ENCODE measurements at regions not wholly inside any gene's neighbourhood (a gene's known extent, or its start where the extent isn't known, plus 50 kb on each side); places are given as distances from the start of the nearest gene placed in this dataset.

GRCh38 chr22:35155403-35156025, 89.6 kb downstream of the ISX start:
- dilution Hi-C loops (cut with HindIII; ENCODE audit: low sequenced_read_pairs, unreplicated experiment), result no loop called here
- Histone ChIP-seq H3K79me1 (ENCODE audit: low read depth in 1 of 2, low read length in 2 of 2) (no peaks in the 10 kb centered on the region), H3K27me3 (ENCODE audit: control insufficient read depth, insufficient read depth, low read length) (no peaks in the 10 kb centered on the region), H3K36me3 (ENCODE audit: control insufficient read depth, insufficient read depth, low read length) (no peaks in the 10 kb centered on the region), H3K9me3 (ENCODE audit: control insufficient read depth, insufficient read depth, low read length) (no peaks in the 10 kb centered on the region), H3K14ac (replicated peaks; ENCODE audit: low read depth, low read length) (no peak overlapping the region), H2AK9ac (replicated peaks; ENCODE audit: low read depth, low read length, poor library complexity) (no peak overlapping the region), H3K4me2 (ENCODE audit: low read depth, low read length) (no peak overlapping the region), H3K18ac (ENCODE audit: low read depth, low read length) (no peak overlapping the region), H3K4me1 (ENCODE audit: control insufficient read depth, insufficient read depth, low read length) (no peaks in the 10 kb centered on the region), H2BK15ac (ENCODE audit: low read depth, low read length) (no peak overlapping the region), H3K9me1 (ENCODE audit: insufficient read depth, low read length) (no peaks in the 10 kb centered on the region), H2BK120ac (ENCODE audit: low read depth, low read length) (no peak overlapping the region), H3K27ac (ENCODE audit: insufficient read depth, low read length) (no peak overlapping the region), H4K8ac (ENCODE audit: low read depth in 2 of 2, low read length in 2 of 2) (no peak overlapping the region), H3K9ac (ENCODE audit: low read depth, low read length) (no peak overlapping the region), H2AK5ac (ENCODE audit: low read depth, low read length) (no peak overlapping the region), H4K91ac (ENCODE audit: insufficient read depth, low read depth, low read length) (no peak overlapping the region), H4K5ac (ENCODE audit: low read depth, low read length) (no peak overlapping the region), H4K20me1 (ENCODE audit: insufficient read depth, low read length) (no peaks in the 10 kb centered on the region), H2AFZ (replicated peaks; ENCODE audit: low read length, poor library complexity) (no peak overlapping the region), H2BK20ac (ENCODE audit: low read depth, low read length) (no peak overlapping the region), H2BK5ac (ENCODE audit: low read depth, low read length, poor library complexity, severe bottlenecking) (no peak overlapping the region), H3K56ac (ENCODE audit: extremely low read depth, insufficient read depth, low read length) (no peak overlapping the region), H3K4ac (ENCODE audit: low read depth, low read length) (no peak overlapping the region), H3K4me3 (ENCODE audit: insufficient read depth, low read depth, low read length) (no peak overlapping the region), H3K23ac (ENCODE audit: low read depth, low read length) (no peak overlapping the region)
- ChIA-PET POLR2A (ENCODE audit: unreplicated experiment) (no interaction called here), CTCF (no interaction called here)
- in situ Hi-C loops (cut with MboI; ENCODE audit: low sequenced_read_pairs), result loop anchor here (10.0 kb wide), 3 partner anchors 1231 to 1851 kb away; partner anchors contain the start of gene LARGE1
- 0 out of 2 replicates have a peak, but pooled peaks have one; percentile 8 for TF ChIP-seq CTCF (conservative IDR thresholded peaks at IDR 0.05; ENCODE audit: low read depth, low read length)
- TF ChIP-seq BHLHE40 (IDR thresholded peaks at IDR 0.05; ENCODE audit: low read depth, low read length), result no peak
- intact Hi-C loops (cut with micrococcal nuclease), result loop anchor here (2.0 kb wide), 1 partner anchor 1637 kb away; no protein-coding TSS in a partner anchor
- DNase-seq (no peak), ATAC-seq (ENCODE audit: low read depth) (no peak)
- WGBS, 2 experiments (ENCODE audit: extremely low coverage in 2 of 2, insufficient read length in 1 of 2), result 30% methylated on average over 2 of the region's 7 CpGs; no CpG with 5 or more reads in 1 of the 2 experiments
- no TSS peak for BruUV-seq (replicated peaks)
